ENCODE measurements at regions not wholly inside any gene's neighbourhood (a gene's known extent, or its start where the extent isn't known, plus 50 kb on each side); places are given as distances from the start of the nearest gene placed in this dataset.
"Not testable (repeated sequence)": the region's sequence is repeated elsewhere in the genome, so short reads cannot be mapped to it uniquely, and the experiment has no call there.

DNA sequence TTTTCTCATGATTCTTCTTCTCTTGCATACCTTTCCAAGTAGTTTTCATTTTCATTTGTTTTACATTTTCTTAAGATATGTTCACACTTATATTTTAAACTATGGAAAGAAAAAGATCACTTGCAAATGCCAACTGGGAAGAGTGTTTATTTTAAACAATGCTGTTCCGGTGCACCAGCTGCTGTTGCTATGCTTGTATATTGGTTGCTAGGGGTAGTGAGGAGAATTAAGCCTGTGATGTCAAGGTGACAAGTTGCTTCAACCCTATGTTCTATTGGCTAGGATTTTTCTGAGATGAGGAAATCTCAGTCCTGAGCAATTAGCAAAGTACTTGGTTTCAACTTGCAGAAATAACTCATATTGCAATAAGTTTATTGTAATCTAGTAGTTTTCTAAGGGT lies 500.1 kb downstream of the MFSD1 start:
- H3K36me3 ChIP-seq (replicated peaks in 1 of 2): no peaks in the 10 kb centered on the region
- DNase-seq: no peak
- no peak overlapping the region for H3K27ac ChIP-seq
- H3K4me1 ChIP-seq (replicated peaks in 1 of 2): no peaks in the 10 kb centered on the region
- intact Hi-C loops (cut with DNase I): no loop called here
- H3K4me3 ChIP-seq: no peak overlapping the region
- TF ChIP-seq, protein P1, sequence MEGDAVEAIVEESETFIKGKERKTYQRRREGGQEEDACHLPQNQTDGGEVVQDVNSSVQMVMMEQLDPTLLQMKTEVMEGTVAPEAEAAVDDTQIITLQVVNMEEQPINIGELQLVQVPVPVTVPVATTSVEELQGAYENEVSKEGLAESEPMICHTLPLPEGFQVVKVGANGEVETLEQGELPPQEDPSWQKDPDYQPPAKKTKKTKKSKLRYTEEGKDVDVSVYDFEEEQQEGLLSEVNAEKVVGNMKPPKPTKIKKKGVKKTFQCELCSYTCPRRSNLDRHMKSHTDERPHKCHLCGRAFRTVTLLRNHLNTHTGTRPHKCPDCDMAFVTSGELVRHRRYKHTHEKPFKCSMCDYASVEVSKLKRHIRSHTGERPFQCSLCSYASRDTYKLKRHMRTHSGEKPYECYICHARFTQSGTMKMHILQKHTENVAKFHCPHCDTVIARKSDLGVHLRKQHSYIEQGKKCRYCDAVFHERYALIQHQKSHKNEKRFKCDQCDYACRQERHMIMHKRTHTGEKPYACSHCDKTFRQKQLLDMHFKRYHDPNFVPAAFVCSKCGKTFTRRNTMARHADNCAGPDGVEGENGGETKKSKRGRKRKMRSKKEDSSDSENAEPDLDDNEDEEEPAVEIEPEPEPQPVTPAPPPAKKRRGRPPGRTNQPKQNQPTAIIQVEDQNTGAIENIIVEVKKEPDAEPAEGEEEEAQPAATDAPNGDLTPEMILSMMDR (IDR thresholded peaks at IDR 0.05): no peak
- WGBS, 4 donors: 58 to 77% (median 60%) methylated on average over 1 of the region's 1 CpG
- H3K27me3 ChIP-seq: no peaks in the 10 kb centered on the region
- H3K9me3 ChIP-seq (replicated peaks in 1 of 3): no peaks in the 10 kb centered on the region

DNA sequence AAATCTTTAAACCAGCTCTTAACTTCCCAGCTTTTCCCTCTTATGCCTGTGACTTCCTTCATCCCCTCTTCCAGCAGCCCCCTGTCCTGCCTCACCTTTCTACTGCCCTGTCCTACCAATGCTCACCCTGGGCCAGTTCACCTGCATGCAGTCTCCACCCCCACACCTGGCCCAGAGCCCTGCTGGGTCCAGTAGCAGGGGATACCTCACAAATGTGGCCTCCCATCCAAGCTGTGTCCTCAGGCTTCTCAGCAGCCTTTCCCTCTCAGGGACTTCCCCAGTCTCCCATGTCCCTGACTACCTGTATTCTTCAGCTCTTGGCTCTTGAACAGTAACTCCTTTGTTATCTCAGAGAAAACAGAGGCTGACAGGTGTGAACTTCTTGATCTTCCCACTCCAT lies 503.2 kb downstream of the MFSD1 start:
- H3K4me1 ChIP-seq (replicated peaks in 1 of 2): no peaks in the 10 kb centered on the region
- H3K27me3 ChIP-seq: no peaks in the 10 kb centered on the region
- H3K36me3 ChIP-seq (replicated peaks in 1 of 2): no peaks in the 10 kb centered on the region
- DNase-seq: no peak
- H3K27ac ChIP-seq: no peak overlapping the region
- H3K4me3 ChIP-seq: no peak overlapping the region
- H3K9me3 ChIP-seq (replicated peaks in 1 of 3): no peaks in the 10 kb centered on the region
- no peak for TF ChIP-seq POLR2A (IDR thresholded peaks at IDR 0.05)
- TF ChIP-seq, protein P1 (IDR thresholded peaks at IDR 0.05): no peak
- intact Hi-C loops (cut with DNase I): no loop called here

DNA sequence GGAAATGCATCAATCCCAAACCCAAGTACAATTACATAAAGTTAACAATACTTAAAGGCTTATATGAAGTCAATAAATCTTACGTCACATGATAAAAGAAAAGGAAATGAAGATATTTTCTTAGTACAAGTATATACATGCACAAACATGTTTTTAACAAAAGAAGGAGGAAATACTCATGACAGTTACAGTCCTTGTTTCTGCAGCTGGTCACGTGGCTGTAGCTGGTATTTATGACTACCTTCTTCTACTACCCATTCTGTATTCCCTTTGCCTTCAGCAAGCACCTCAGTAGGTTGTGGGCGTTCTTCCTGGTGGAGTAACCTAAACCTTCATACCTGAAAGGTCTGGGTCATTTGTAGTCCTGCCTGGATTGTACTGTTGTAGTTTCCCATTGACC lies 514.9 kb downstream of the MFSD1 start:
- intact Hi-C loops (cut with DNase I); H3K27me3 ChIP-seq: not testable (repeated sequence)

DNA sequence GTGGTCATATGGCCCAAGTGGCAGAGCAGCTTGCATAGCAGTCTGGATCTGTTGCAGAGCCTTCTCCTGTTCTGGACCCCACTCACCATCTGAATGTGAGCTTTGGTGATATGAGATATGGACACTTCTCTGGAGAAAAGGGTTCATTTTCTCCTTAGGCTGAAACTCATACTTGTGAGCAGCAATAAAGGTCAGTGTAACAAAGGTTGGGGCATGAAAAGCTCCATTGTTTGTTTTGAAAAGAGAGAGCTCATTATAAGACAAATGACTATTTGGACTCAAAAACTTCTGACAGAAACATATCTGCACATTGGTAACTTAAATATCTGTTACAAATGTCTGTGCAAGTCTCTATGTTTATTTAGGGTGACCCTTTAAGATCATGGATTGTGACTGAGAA lies 517.3 kb downstream of the MFSD1 start:
- intact Hi-C loops (cut with DNase I): no loop called here
- H3K4me3 ChIP-seq: no peak overlapping the region
- H3K36me3 ChIP-seq (replicated peaks in 1 of 2): no peaks in the 10 kb centered on the region
- no peaks in the 10 kb centered on the region for H3K9me3 ChIP-seq (replicated peaks in 1 of 3)
- no peaks in the 10 kb centered on the region for H3K27me3 ChIP-seq
- H3K4me1 ChIP-seq (replicated peaks in 1 of 2): no peaks in the 10 kb centered on the region
- no peak for TF ChIP-seq POLR2A (IDR thresholded peaks at IDR 0.05)
- TF ChIP-seq, protein P1 (IDR thresholded peaks at IDR 0.05): no peak
- H3K27ac ChIP-seq: no peak overlapping the region
- DNase-seq: no peak

More for the DNA sequence above, 514.9 kb downstream of the MFSD1 start:
- DNase-seq; H3K9me3 ChIP-seq (replicated peaks in 1 of 3); H3K4me1 ChIP-seq (replicated peaks in 1 of 2); H3K36me3 ChIP-seq (replicated peaks in 1 of 2); H3K27ac ChIP-seq; H3K4me3 ChIP-seq: not testable (repeated sequence)
- WGBS, 4 donors: 60 to 74% (median 64%) methylated on average over 3 of the region's 3 CpGs

DNA sequence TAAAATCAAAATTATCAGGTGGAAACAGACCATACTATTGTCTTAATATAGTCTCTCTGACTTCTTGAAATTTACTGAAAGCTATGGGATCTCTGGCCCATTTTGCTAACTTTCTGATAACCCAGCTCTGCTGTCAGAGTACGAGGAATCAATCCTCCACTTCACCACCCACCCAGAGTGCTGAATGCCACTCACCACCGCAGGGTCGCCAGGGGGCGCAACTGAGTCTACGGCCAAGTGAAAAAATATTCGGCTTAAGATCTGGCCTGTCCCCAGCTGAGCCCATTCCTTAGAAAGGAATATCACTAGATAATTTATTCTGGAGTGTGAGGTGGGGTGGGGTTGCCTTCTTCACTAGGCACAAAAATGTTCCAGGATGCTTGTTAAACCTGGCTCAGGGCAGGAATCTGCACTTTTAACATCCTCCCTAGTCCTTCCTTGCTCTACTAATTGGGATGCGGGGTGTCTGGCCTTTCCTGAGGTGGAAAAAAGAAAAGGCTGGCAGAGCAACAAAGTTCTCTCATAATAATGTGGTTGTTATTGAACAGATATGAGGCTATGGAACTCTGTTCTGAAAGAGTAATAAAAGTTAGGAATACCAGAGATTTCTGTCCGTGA lies 520.6 kb downstream of the MFSD1 start:
- WGBS, 4 donors: 40 to 49% (median 41%) methylated on average over 8 of the region's 8 CpGs
- TF ChIP-seq, protein P1 (IDR thresholded peaks at IDR 0.05): peak; percentile 16 to 57 (median 43)
- no peak for TF ChIP-seq POLR2A (IDR thresholded peaks at IDR 0.05)
- intact Hi-C loops (cut with DNase I): loop anchor here in 1 of 2 donors (10.0 kb wide), 1 partner anchor 482 kb away; no protein-coding TSS in a partner anchor
- Histone ChIP-seq H3K4me3 (no peak overlapping the region), H3K27me3 (no peaks in the 10 kb centered on the region), H3K4me1 (replicated peaks in 1 of 2) (no peaks in the 10 kb centered on the region), H3K9me3 (replicated peaks in 1 of 3) (no peaks in the 10 kb centered on the region), H3K36me3 (replicated peaks in 1 of 2) (no peaks in the 10 kb centered on the region), H3K27ac (no peak overlapping the region)
- peak; percentile 17 to 57 (median 22) for DNase-seq

Data from adrenal gland (tissue), 9 donors.